Pulmonary artery endothelial cell (primary cell): ENCODE measurements at regions not wholly inside any gene's neighbourhood (a gene's known extent, or its start where the extent isn't known, plus 50 kb on each side); places are given as distances from the start of the nearest gene placed in this dataset.

ENCODE experiments used
- DNase-seq: peaks from one replicate; pipeline ENCODE4 v3.0.0-alpha.2; 2011; ENCODE audit warnings: low read depth, low spot score

GRCh38 chr4:106679063-106679462, 310.5 kb upstream of the GIMD1 start:
- no peak for DNase-seq

GRCh38 chr4:106677213-106677612, 308.6 kb upstream of the GIMD1 start:
- DNase-seq: no peak

- no peak for DNase-seq
These were observed 307.8 kb upstream of the GIMD1 start for GRCh38 chr4:106676173-106676921.

GRCh38 chr4:106671716-106672115, 303.1 kb upstream of the GIMD1 start:
- no peak for DNase-seq

GRCh38 chr4:106670976-106671375, 302.4 kb upstream of the GIMD1 start:
- DNase-seq: no peak

GRCh38 chr4:106659371-106659770, 290.8 kb upstream of the GIMD1 start:
- no peak for DNase-seq

GRCh38 chr4:106652095-106652494, 283.5 kb upstream of the GIMD1 start:
- DNase-seq: no peak

GRCh38 chr4:106650701-106651100, 282.1 kb upstream of the GIMD1 start:
- no peak for DNase-seq

- DNase-seq: no peak
These were observed 278.9 kb upstream of the GIMD1 start for GRCh38 chr4:106647451-106647850.

- DNase-seq: no peak
These were observed 260.7 kb upstream of the GIMD1 start for GRCh38 chr4:106629268-106629625.

- no peak for DNase-seq
These were observed 260.1 kb upstream of the GIMD1 start for GRCh38 chr4:106628586-106629267.

GRCh38 chr4:106627051-106627450, 258.5 kb upstream of the GIMD1 start:
- no peak for DNase-seq

- DNase-seq: no peak
These were observed 256.1 kb upstream of the GIMD1 start for GRCh38 chr4:106624671-106625070.

GRCh38 chr4:106618956-106619355, 250.4 kb upstream of the GIMD1 start:
- DNase-seq: no peak

GRCh38 chr4:106615961-106616360, 247.4 kb upstream of the GIMD1 start:
- DNase-seq: no peak

- DNase-seq: peak; percentile 1
These were observed 246.9 kb upstream of the GIMD1 start for GRCh38 chr4:106615410-106615945.

- DNase-seq: no peak
These were observed 245.9 kb upstream of the GIMD1 start for GRCh38 chr4:106614441-106614840.

GRCh38 chr4:106609917-106610316, 241.3 kb upstream of the GIMD1 start:
- DNase-seq: no peak

- DNase-seq: no peak
These were observed 239.0 kb upstream of the GIMD1 start for GRCh38 chr4:106607558-106607957.

GRCh38 chr4:106604319-106605051, 235.9 kb upstream of the GIMD1 start:
- DNase-seq: no peak

GRCh38 chr4:106603471-106603870, 234.9 kb upstream of the GIMD1 start:
- DNase-seq: no peak

- no peak for DNase-seq
These were observed 234.1 kb upstream of the GIMD1 start for GRCh38 chr4:106602711-106603110.
